Astrocyte (in vitro differentiated cells and primary cell): ENCODE measurements at regions not wholly inside any gene's neighbourhood (a gene's known extent, or its start where the extent isn't known, plus 50 kb on each side); places are given as distances from the start of the nearest gene placed in this dataset.

Experiments used
- CTCF ChIP-seq: IDR thresholded peaks from 2 replicates; pipeline ENCODE4 v1.5.1; 2011; ENCODE audit warnings: low read depth, mild to moderate bottlenecking, inconsistent platforms, low read length, moderate library complexity; ENCODE audit not compliant: insufficient read depth
- EZH2 ChIP-seq: IDR thresholded peaks from 2 replicates; pipeline ENCODE4 v1.6.1; 2012; ENCODE audit warnings: mild to moderate bottlenecking, low read length, inconsistent platforms; ENCODE audit not compliant: insufficient read depth

GRCh38 chr13:111929036-111929616 is 137.8 kb upstream of the SOX1 start:
- TF ChIP-seq CTCF (no peak), EZH2 (no peak)
